Mammary epithelial cell (primary cell): ENCODE measurements at regions not wholly inside any gene's neighbourhood (a gene's known extent, or its start where the extent isn't known, plus 50 kb on each side); places are given as distances from the start of the nearest gene placed in this dataset.

ENCODE experiments used
- CTCF ChIP-seq, 2 donors: IDR thresholded peaks in 1 of 2; conservative IDR thresholded peaks in 1 of 2; 2 replicates each; pipeline ENCODE4 v1.5.1; 2011 to 2012; ENCODE audit warnings: inconsistent platforms in 2 of 2, low read length in 2 of 2, mild to moderate bottlenecking in 2 of 2, control low read depth in 1 of 2, low read depth in 1 of 2; ENCODE audit not compliant: insufficient read depth in 1 of 2; ENCODE audit errors: extremely low read depth in 1 of 2
- EZH2 ChIP-seq: IDR thresholded peaks from 2 replicates; pipeline ENCODE4 v1.6.1; 2012; ENCODE audit warnings: low read length, inconsistent platforms, borderline replicate concordance

DNA sequence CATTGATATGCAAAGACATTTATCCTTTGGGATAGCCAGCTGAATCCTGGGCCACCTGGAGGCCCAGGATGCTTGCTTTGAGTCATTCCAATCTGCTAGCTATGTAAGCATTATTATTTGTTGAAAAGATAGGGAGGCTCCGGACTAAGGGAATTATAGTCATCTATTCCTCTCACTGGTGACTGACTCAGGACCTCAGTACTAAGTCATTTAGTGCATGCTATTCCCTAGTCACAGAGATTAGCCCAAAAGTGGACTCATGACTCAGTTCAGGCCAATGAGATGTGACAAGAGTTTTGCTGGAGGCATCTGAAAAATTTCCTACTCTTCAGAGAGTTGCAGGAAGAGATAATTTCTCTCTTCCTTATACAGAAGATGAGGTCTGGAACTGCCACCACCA, 67.9 kb upstream of the ITM2B start:
- no peak for TF ChIP-seq CTCF (conservative IDR thresholded peaks at IDR 0.05 in 1 of 2, IDR thresholded peaks at IDR 0.05 in 1 of 2; ENCODE audit: extremely low read depth in 1 of 2, insufficient read depth in 1 of 2, low read depth in 1 of 2, low read length in 2 of 2)
- TF ChIP-seq EZH2, result no peak
